ENCODE measurements at regions not wholly inside any gene's neighbourhood (a gene's known extent, or its start where the extent isn't known, plus 50 kb on each side); places are given as distances from the start of the nearest gene placed in this dataset.

GRCh38 chr6:90918361-90918760, 331.5 kb upstream of the MAP3K7 start:
- DNase-seq = no peak

GRCh38 chr6:90917376-90917775, 330.5 kb upstream of the MAP3K7 start:
- DNase-seq = no peak

- DNase-seq = no peak
Measured at GRCh38 chr6:90916968-90917367, 330.1 kb upstream of the MAP3K7 start.

DNA sequence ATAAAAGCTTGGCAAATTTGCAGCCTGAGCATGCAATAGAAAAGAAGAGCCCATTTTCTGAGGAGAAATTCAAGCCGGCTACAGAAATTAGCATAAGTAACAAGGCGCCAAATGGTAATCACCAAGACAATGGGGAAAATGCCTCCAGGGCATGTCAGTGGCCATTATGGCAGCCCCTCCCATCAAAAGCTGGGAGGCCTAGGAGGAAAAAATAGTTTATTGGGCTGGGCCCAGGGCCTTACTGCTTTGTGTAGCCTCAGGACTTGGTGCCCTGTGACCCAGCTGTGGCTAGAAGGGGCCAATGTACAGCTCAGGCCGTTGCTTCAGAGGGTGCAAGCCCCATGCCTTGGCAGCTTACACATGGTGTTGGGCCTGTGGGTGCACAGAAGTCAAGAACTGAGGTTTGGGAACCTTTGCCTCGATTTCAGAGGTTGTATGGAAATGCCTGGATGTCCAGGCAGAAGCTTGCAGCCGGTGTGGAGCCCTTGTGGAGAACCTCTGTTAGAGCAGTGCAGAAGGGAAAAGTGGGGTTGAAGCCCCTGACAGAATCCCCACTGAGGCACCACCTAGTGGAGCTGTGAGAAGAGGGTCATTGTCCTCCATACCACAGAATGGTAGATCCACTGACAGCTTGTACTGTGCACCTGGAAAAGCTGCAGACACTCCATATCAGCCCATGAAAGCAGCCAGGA, 328.5 kb upstream of the MAP3K7 start:
- DNase-seq = no peak

GRCh38 chr6:90914312-90914711, 327.4 kb upstream of the MAP3K7 start:
- DNase-seq = no peak

DNA sequence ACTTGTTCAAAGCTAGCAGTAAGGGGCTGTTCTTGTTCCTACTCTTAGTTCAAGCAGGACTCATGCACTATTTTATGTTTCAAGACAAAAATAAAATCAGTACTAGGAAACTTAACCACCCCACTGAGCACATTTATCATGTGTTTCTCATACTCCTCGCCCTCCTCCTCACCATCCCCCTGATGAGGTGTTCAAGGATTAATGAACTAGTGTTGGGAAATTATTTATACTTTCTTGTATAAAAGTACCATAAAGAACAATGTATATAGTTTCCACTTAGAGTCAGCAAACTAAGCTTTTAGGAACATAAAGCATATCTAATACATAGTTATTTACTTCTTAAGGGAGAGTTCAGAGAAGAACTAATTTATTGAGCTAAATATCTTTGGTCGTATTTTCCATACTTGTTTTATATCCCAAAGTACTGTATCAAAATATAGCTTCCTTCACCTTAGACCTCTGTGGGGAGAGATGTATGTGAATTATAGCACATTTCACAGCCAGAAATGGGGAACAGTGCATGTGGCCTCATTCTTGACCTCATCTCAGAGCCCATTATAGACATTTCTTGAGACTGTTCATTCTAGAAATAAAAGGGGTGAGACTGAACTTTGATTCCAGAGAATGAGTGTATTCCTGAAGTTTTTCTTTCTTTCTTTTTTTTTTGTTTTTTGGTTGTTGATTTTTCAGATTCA, 326.5 kb upstream of the MAP3K7 start:
- no peak for DNase-seq

DNA sequence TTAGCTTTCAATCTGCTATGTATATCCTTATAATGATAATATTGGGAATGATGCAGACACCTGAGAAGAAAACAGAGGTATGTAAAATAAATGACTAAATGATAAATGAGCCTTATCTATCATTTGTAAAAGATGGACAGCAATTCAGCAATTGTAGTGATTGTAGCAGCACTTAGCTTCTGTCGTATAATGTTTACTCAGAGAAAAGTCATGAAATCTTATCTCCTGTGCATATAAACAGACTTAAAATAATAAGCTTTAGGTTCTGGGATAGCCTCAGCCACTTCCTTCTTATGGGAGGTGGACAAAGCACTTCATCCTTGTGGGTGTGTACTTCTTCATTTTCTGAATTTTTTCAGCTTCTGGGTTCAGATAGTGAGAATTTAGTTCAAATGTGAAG, 324.8 kb upstream of the MAP3K7 start:
- no peak for DNase-seq

- no peak for DNase-seq
Measured at GRCh38 chr6:90910893-90911292, 324.0 kb upstream of the MAP3K7 start.

- DNase-seq = no peak
Measured at GRCh38 chr6:90907931-90908655, 321.2 kb upstream of the MAP3K7 start.

GRCh38 chr6:90905351-90905750, 318.5 kb upstream of the MAP3K7 start:
- DNase-seq = no peak

- DNase-seq = no peak
Measured at GRCh38 chr6:90900034-90900433, 313.2 kb upstream of the MAP3K7 start.

- DNase-seq = no peak
Measured at GRCh38 chr6:90898763-90899162, 311.9 kb upstream of the MAP3K7 start.

DNA sequence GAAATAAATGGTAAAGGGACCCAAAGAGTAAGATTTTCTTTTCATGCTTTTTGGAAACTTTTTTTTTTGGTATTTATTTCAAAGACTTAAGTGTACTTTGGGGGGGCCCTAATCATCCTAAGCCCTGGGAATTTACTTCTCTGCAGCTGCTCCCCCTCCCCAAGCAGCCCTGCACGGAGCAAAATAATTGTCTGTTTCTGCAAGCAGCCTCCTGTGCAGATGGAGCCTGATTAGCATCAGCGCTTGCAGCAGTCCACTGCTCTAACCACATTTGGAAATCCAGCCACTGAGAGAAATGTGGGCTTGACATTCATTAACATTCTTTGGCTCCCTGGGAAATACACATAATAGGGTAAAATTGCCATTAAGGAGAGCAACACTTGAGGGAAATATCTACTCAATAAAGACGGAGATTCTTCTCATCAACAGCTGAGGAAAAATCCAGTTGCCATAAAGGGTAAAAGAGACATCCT, 309.2 kb upstream of the MAP3K7 start:
- DNase-seq = no peak

GRCh38 chr6:90895299-90896074, 308.6 kb upstream of the MAP3K7 start:
- DNase-seq = no peak

DNA sequence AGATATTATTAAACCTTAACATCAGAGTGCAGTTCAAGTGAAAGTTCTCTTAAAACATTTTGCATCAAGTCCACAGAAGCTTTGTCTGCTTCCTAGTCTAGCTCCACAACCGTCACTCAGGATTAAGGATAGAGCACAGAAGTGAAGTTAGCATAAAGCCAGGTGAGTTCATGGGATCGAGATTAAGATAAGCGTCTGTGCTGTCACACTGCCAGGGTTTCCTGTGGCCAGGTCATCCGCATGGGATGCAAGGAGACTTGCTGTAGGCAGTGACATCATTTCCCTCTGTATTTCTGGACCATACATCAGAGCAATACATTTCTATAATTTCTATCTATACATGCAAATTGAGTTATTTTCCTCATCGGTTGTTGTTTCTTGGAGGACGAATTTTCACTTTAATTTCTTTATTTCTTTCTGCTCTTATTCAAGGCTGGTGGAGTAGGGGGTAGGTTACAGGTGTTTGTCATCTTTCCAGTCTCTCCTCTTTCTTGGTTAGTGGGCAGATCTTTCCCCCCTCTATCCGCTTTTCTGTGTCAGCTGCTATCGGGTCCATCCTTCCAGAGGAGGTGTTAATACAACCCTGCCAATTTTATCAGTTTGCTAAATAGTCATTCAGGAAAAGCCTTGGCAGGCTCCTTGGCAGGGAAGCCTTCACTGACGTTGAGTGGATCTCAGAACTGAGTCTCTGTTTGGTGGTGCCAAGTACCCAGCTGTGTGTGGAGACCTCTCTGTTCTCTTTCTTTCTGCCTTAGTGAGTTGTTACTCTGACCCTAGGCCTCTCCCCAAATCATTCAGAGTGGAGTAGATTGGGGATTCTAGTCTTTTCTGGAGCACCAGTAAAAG, 307.6 kb upstream of the MAP3K7 start:
- DNase-seq = no peak

GRCh38 chr6:90893400-90893799, 306.5 kb upstream of the MAP3K7 start:
- DNase-seq = no peak

GRCh38 chr6:90892271-90892670, 305.4 kb upstream of the MAP3K7 start:
- DNase-seq = no peak

DNA sequence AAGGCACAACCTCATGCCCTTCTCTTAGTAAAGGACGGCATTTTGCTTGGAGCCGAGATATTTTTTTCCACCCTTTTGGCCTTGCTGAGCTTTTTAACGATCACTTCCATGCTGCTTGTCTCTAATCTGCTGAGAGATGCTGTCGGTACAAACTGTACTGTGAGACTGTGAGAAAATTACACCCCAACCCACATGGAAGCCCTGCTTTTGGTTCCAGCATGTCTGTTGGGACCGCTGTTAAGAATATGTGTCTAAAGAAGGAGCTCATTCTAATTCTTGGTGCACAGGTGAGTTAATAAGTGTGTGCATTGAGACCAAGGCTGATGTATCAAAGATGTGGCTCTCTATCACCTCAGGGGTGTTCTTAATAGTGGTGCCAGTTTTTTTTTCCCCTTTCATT, 304.5 kb upstream of the MAP3K7 start:
- no peak for DNase-seq

GRCh38 chr6:90890683-90891330, 303.9 kb upstream of the MAP3K7 start:
- no peak for DNase-seq

DNA sequence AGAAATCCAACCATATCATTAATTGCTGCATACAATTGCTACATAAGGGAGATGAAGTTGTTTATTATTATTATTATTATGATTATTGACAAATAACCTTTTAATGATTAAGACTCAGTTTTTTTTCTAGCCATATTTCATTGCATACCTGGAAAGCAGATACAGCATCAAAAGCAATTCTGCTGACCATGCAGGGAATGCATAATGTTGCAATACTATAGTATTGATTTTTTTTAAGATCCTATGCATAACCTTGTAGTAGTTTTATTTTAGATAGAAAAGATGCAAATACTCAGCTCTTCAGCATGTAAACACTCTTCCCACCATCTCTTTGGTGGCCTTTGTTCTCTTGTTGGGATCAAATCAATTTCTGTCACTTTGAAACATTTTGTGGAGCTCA, 300.9 kb upstream of the MAP3K7 start:
- no peak for DNase-seq

GRCh38 chr6:90885611-90886056, 298.8 kb upstream of the MAP3K7 start:
- no peak for DNase-seq

All from muscle of arm (tissue), 1 donor.